ENCODE measurements at regions not wholly inside any gene's neighbourhood (a gene's known extent, or its start where the extent isn't known, plus 50 kb on each side); places are given as distances from the start of the nearest gene placed in this dataset.

DNA sequence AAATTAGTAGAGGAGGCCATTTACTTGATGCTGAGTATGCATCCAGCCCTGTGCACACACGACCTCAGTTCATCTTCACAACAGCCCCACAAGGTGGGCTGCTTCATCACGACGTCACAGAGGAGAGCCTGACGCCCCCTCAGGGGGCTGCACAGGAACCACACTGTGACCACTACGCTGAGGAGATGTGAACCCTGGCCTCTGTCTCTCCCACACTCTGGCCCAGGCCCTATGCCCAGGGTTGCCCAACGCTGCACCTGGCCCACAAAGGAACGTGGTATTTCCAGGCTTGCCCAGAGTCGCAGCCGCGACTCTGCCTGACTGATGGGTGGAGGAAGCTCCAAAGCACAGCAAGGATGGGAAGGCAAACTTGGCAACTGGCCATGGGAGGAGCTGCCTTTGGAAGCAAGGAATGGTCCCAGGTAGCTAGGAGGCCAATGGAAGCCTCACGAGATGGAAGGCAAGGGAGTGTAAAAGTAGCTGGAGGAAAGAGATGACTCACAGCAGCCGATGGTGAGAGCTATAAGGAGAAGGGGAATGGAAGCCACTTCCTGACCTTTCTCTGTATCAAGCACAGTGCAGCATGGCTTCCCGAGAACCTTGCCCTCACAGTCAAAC is 226.0 kb downstream of the KLF13 start:
- TF ChIP-seq TAF1 (IDR thresholded peaks at IDR 0.05; ENCODE audit: borderline replicate concordance, insufficient read depth, low read length) (no peak), SIN3A (IDR thresholded peaks at IDR 0.05; ENCODE audit: borderline replicate concordance, insufficient read depth, low read length) (no peak), POLR2AphosphoS5 (IDR thresholded peaks at IDR 0.05; ENCODE audit: low read depth, low read length) (no peak), FOXP2 (optimal IDR thresholded peaks at IDR 0.05; ENCODE audit: borderline replicate concordance, extremely low read depth, extremely low read length, insufficient read depth) (no peak)

DNA sequence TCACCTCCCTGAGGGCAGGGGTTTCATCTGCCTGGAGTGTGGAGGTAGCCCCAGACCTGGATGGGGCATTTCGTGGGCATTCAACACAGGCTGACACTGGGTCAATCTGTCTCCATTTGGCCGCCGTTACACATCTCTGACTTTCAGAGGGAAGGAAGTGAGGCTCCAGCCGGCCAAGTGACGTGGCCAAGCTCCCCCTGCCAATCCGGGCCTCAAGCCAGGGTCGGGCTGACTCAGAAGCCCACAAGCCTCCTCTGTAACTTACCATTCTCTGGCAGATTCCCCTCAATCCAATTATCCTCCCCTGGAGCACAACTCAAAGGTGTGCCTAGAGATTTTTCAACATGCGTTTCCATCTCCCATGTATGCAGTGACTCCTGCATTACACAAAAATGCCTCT is 227.6 kb downstream of the KLF13 start:
- TF ChIP-seq SIN3A (IDR thresholded peaks at IDR 0.05; ENCODE audit: borderline replicate concordance, insufficient read depth, low read length) (no peak), TAF1 (IDR thresholded peaks at IDR 0.05; ENCODE audit: borderline replicate concordance, insufficient read depth, low read length) (no peak), FOXP2 (optimal IDR thresholded peaks at IDR 0.05; ENCODE audit: borderline replicate concordance, extremely low read depth, extremely low read length, insufficient read depth) (no peak), POLR2AphosphoS5 (IDR thresholded peaks at IDR 0.05; ENCODE audit: low read depth, low read length) (no peak)
- TF ChIP-seq, protein P1, sequence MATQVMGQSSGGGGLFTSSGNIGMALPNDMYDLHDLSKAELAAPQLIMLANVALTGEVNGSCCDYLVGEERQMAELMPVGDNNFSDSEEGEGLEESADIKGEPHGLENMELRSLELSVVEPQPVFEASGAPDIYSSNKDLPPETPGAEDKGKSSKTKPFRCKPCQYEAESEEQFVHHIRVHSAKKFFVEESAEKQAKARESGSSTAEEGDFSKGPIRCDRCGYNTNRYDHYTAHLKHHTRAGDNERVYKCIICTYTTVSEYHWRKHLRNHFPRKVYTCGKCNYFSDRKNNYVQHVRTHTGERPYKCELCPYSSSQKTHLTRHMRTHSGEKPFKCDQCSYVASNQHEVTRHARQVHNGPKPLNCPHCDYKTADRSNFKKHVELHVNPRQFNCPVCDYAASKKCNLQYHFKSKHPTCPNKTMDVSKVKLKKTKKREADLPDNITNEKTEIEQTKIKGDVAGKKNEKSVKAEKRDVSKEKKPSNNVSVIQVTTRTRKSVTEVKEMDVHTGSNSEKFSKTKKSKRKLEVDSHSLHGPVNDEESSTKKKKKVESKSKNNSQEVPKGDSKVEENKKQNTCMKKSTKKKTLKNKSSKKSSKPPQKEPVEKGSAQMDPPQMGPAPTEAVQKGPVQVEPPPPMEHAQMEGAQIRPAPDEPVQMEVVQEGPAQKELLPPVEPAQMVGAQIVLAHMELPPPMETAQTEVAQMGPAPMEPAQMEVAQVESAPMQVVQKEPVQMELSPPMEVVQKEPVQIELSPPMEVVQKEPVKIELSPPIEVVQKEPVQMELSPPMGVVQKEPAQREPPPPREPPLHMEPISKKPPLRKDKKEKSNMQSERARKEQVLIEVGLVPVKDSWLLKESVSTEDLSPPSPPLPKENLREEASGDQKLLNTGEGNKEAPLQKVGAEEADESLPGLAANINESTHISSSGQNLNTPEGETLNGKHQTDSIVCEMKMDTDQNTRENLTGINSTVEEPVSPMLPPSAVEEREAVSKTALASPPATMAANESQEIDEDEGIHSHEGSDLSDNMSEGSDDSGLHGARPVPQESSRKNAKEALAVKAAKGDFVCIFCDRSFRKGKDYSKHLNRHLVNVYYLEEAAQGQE (IDR thresholded peaks at IDR 0.05; ENCODE audit: insufficient read depth in 1 of 2, low read depth in 2 of 2, low read length in 2 of 2): no peak

DNA sequence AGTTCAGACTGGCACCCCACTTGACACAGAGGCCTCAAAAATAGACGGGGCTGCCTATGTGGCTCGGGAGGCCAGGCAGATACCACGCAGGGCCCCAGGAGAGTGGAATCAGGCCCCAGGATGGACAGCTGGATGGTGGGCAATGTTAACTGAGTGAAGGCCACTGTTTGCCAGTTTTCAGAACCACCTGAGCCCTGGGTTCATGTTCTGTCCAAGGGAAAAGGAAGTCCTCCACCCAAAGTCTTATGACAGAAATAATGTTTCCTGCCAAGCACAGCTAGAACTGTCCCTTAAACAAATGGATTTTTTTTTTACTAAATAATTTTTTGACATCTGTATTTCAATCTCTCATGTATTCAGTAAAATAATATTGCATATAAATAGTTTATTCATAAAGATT is 228.4 kb downstream of the KLF13 start:
- TF ChIP-seq FOXP2 (optimal IDR thresholded peaks at IDR 0.05; ENCODE audit: borderline replicate concordance, extremely low read depth, extremely low read length, insufficient read depth) (no peak), SIN3A (IDR thresholded peaks at IDR 0.05; ENCODE audit: borderline replicate concordance, insufficient read depth, low read length) (no peak), POLR2AphosphoS5 (IDR thresholded peaks at IDR 0.05; ENCODE audit: low read depth, low read length) (no peak), TAF1 (IDR thresholded peaks at IDR 0.05; ENCODE audit: borderline replicate concordance, insufficient read depth, low read length) (no peak)
- TF ChIP-seq, protein P1 (IDR thresholded peaks at IDR 0.05; ENCODE audit: insufficient read depth in 1 of 2, low read depth in 2 of 2, low read length in 2 of 2): no peak

DNA sequence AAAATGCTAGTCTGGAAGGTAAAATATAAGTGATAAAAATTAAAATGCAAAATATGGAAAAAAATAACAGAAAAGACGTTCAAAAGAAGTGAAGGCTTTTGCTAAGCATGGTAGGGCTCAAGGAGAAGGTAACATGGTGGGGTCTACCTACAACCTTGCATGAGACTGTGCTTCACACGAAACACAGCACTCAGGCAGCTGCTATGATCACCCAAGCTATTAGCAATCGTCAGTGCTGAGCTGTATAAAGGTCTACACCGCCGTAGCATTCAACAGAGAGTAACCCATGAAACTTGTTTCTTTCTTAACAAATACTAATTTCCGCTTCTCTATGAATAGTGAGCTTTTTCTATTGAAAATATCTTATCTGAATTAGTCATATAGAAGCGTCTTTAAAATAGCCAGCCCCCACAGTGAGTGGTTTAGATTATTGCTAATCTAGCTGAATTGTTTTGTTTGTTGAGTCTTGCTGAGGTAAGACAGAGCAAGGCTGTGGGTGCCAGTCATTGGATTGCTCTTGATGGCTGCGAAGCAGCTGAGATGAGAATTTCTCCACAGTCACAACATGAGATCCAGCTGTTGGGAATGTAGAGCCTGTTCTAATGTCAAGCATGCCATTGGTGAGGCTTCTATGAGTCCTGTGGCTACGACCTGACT is 230.0 kb downstream of the KLF13 start:
- no peak for TF ChIP-seq POLR2AphosphoS5 (IDR thresholded peaks at IDR 0.05; ENCODE audit: low read depth, low read length)
- no peak for TF ChIP-seq FOXP2 (optimal IDR thresholded peaks at IDR 0.05; ENCODE audit: borderline replicate concordance, extremely low read depth, extremely low read length, insufficient read depth)
- TF ChIP-seq TAF1 (IDR thresholded peaks at IDR 0.05; ENCODE audit: borderline replicate concordance, insufficient read depth, low read length): no peak
- TF ChIP-seq, protein P1 (IDR thresholded peaks at IDR 0.05; ENCODE audit: insufficient read depth in 1 of 2, low read depth in 2 of 2, low read length in 2 of 2): no peak
- no peak for TF ChIP-seq SIN3A (IDR thresholded peaks at IDR 0.05; ENCODE audit: borderline replicate concordance, insufficient read depth, low read length)

DNA sequence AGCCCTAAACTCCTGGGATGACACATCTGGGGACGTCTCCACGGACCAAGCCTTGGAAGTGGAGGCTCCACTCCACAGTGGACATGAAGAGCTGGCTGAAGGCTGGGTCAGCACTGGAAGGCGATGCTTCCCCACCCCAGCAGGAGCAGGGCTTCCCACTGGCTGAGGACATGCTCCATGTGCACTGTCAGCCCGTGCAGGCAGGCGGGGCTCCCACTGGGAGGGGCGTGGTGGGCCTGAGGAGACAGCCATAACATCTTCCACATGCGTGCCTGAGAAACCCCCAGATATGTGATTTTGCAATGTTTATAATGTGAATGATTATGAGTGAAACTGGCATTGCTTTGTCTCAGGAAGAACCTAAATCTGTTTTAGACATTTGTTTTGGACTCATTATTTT is 231.3 kb downstream of the KLF13 start:
- TF ChIP-seq SIN3A (IDR thresholded peaks at IDR 0.05; ENCODE audit: borderline replicate concordance, insufficient read depth, low read length): no peak
- TF ChIP-seq, protein P1 (IDR thresholded peaks at IDR 0.05; ENCODE audit: insufficient read depth in 1 of 2, low read depth in 2 of 2, low read length in 2 of 2): no peak
- TF ChIP-seq POLR2AphosphoS5 (IDR thresholded peaks at IDR 0.05; ENCODE audit: low read depth, low read length): no peak
- TF ChIP-seq TAF1 (IDR thresholded peaks at IDR 0.05; ENCODE audit: borderline replicate concordance, insufficient read depth, low read length): no peak
- TF ChIP-seq FOXP2 (optimal IDR thresholded peaks at IDR 0.05; ENCODE audit: borderline replicate concordance, extremely low read depth, extremely low read length, insufficient read depth): no peak

All from PFSK-1 (cell line).